ENCODE measurements at regions not wholly inside any gene's neighbourhood (a gene's known extent, or its start where the extent isn't known, plus 50 kb on each side); places are given as distances from the start of the nearest gene placed in this dataset.

GRCh38 chr13:22696433-22696832, 484.3 kb upstream of the SGCG start:
- Histone ChIP-seq H3K4me1 (ENCODE audit: insufficient read depth, low read length) (no peaks in the 10 kb centered on the region), H2AFZ (ENCODE audit: low read length) (no peak overlapping the region), H3F3A (ENCODE audit: low read length, unreplicated experiment) (no peaks in the 10 kb centered on the region), H3K79me2 (ENCODE audit: low read length) (no peaks in the 10 kb centered on the region), H3K4me2 (ENCODE audit: low read length) (no peak overlapping the region), H3K9me2 (replicated peaks; ENCODE audit: low read length) (no peaks in the 10 kb centered on the region), H3K27me3 (ENCODE audit: low read length) (no peaks in the 10 kb centered on the region), H3K36me3 (ENCODE audit: low read depth, low read length) (no peaks in the 10 kb centered on the region), H3K9me3 (ENCODE audit: low read length) (peaks cover 4% of the 10 kb centered on the region; the same call in 1 of the 2 replicates), H3K27ac (ENCODE audit: low read length) (no peak overlapping the region), H4K20me1 (ENCODE audit: low read length) (no peaks in the 10 kb centered on the region), H3K4me3 (ENCODE audit: low read length) (no peak overlapping the region), H3K9ac (ENCODE audit: low read length) (no peak overlapping the region)
- no peak for TF ChIP-seq EZH2 (IDR thresholded peaks at IDR 0.05; ENCODE audit: low read length, unreplicated experiment)
- no peak for TF ChIP-seq CTCF (conservative IDR thresholded peaks at IDR 0.05; ENCODE audit: low read depth, low read length)
- no peak for TF ChIP-seq EZH2phosphoT487 (IDR thresholded peaks at IDR 0.05; ENCODE audit: borderline replicate concordance, low read length)
- BruUV-seq (replicated peaks): no TSS peak
- DNase-seq (no peak), ATAC-seq (no peak)
- ChIA-PET CTCF (no interaction called here), POLR2A (ENCODE audit: unreplicated experiment) (no interaction called here)
- intact Hi-C loops (cut with micrococcal nuclease): no loop called here

DNA sequence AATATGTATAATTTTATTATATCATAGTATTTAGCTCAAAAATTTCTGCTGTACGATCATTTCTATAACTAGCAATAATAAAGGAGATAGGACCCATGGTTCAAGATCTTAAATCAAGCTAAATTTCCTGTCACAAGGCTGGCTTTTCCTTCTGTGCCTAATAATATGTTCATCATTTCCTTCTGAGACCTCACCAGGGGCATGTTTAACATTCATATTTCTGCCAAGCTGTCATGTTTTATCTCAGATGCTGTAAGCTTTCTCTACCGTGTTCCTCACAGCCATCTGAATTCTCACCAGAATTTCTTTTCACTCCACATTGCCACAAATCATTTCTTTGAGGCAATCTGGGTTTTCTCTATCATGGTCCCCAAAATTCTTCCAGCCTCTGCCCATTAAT, 482.3 kb upstream of the SGCG start:
- BruUV-seq (replicated peaks): no TSS peak
- intact Hi-C loops (cut with micrococcal nuclease): no loop called here
- Histone ChIP-seq H3F3A (ENCODE audit: low read length, unreplicated experiment) (no peaks in the 10 kb centered on the region), H3K9ac (ENCODE audit: low read length) (no peak overlapping the region), H3K9me3 (ENCODE audit: low read length) (peaks cover 4% of the 10 kb centered on the region; the same call in 1 of the 2 replicates), H3K79me2 (ENCODE audit: low read length) (no peaks in the 10 kb centered on the region), H3K27ac (ENCODE audit: low read length) (no peak overlapping the region), H3K36me3 (ENCODE audit: low read depth, low read length) (no peaks in the 10 kb centered on the region), H3K4me2 (ENCODE audit: low read length) (no peak overlapping the region), H3K27me3 (ENCODE audit: low read length) (no peaks in the 10 kb centered on the region), H3K9me2 (replicated peaks; ENCODE audit: low read length) (no peaks in the 10 kb centered on the region), H2AFZ (ENCODE audit: low read length) (no peak overlapping the region), H3K4me1 (ENCODE audit: insufficient read depth, low read length) (peaks cover 8% of the 10 kb centered on the region; the same call in 1 of the 2 replicates), H4K20me1 (ENCODE audit: low read length) (no peaks in the 10 kb centered on the region), H3K4me3 (ENCODE audit: low read length) (no peak overlapping the region)
- ChIA-PET CTCF (no interaction called here), POLR2A (ENCODE audit: unreplicated experiment) (no interaction called here)
- no peak for TF ChIP-seq CTCF (conservative IDR thresholded peaks at IDR 0.05; ENCODE audit: low read depth, low read length)
- TF ChIP-seq EZH2 (IDR thresholded peaks at IDR 0.05; ENCODE audit: low read length, unreplicated experiment): no peak
- no peak for TF ChIP-seq EZH2phosphoT487 (IDR thresholded peaks at IDR 0.05; ENCODE audit: borderline replicate concordance, low read length)
- no peak for DNase-seq
- no peak for ATAC-seq

GRCh38 chr13:22700246-22700887, 480.4 kb upstream of the SGCG start:
- H3K9me3 ChIP-seq (ENCODE audit: low read length): no peaks in the 10 kb centered on the region

More at GRCh38 chr13:22700246-22700887, 480.4 kb upstream of the SGCG start:
- DNase-seq: no peak
- no peak for ATAC-seq
- H3K79me2 ChIP-seq (ENCODE audit: low read length): no peaks in the 10 kb centered on the region
- no peaks in the 10 kb centered on the region for H4K20me1 ChIP-seq (ENCODE audit: low read length)
- no peak overlapping the region for H3K4me2 ChIP-seq (ENCODE audit: low read length)
- intact Hi-C loops (cut with micrococcal nuclease): no loop called here
- ChIA-PET CTCF (no interaction called here), POLR2A (ENCODE audit: unreplicated experiment) (no interaction called here)
- H3K9ac ChIP-seq (ENCODE audit: low read length): no peak overlapping the region
- H3K4me3 ChIP-seq (ENCODE audit: low read length): no peak overlapping the region
- no peaks in the 10 kb centered on the region for H3K27me3 ChIP-seq (ENCODE audit: low read length)
- H3K9me2 ChIP-seq (replicated peaks; ENCODE audit: low read length): no peaks in the 10 kb centered on the region
- TF ChIP-seq CTCF (conservative IDR thresholded peaks at IDR 0.05; ENCODE audit: low read depth, low read length) (no peak), EZH2phosphoT487 (IDR thresholded peaks at IDR 0.05; ENCODE audit: borderline replicate concordance, low read length) (no peak), EZH2 (IDR thresholded peaks at IDR 0.05; ENCODE audit: low read length, unreplicated experiment) (no peak)
- H3K36me3 ChIP-seq (ENCODE audit: low read depth, low read length): no peaks in the 10 kb centered on the region
- no peaks in the 10 kb centered on the region for H3F3A ChIP-seq (ENCODE audit: low read length, unreplicated experiment)
- no peak overlapping the region for H3K27ac ChIP-seq (ENCODE audit: low read length)
- no TSS peak for BruUV-seq (replicated peaks)
- no peak overlapping the region for H2AFZ ChIP-seq (ENCODE audit: low read length)
- peaks cover 14% of the 10 kb centered on the region for H3K4me1 ChIP-seq (ENCODE audit: insufficient read depth, low read length)
